PC-9 (cell line): ENCODE measurements at regions not wholly inside any gene's neighbourhood (a gene's known extent, or its start where the extent isn't known, plus 50 kb on each side); places are given as distances from the start of the nearest gene placed in this dataset.

ENCODE experiments used
- BruUV-seq: library from RNA; stranded (reverse); fragments of 400-500 nt; replicated peaks from 2 replicates; lab custom pipeline; 2021; lab: Mats Ljungman, UMichigan
- CTCF ChIA-PET: fragments of 300-600 bp; sonication (Branson Sonifier 250); formaldehyde crosslinking; loops from one replicate; lab custom pipeline; 2022; ENCODE audit warnings: antibody characterized with exemption; lab: Charles Lee
- POLR2A ChIA-PET: fragments of 300-600 bp; sonication (Branson Sonifier 250); formaldehyde crosslinking; loops from one replicate; lab custom pipeline; 2022; ENCODE audit warnings: antibody characterized with exemption; ENCODE audit not compliant: unreplicated experiment; lab: Charles Lee
- DNase-seq, 2 experiments: peaks; one replicate each; pipeline versions ENCODE4 v3.0.0 to v3.0.0-alpha.2; 2015 to 2022; ENCODE audit warnings: mixed read lengths in 1 of 2
- H2AFZ ChIP-seq: fragments of 200-600 bp; sonication (generic); 2 replicates; pipeline ENCODE4 v1.8.1; 2017; ENCODE audit warnings: antibody characterized with exemption
- H3F3A ChIP-seq: fragments of 200-600 bp; sonication (generic); 2 replicates; pipeline ENCODE4 v1.8.1; 2017; ENCODE audit warnings: antibody characterized with exemption, mild to moderate bottlenecking, low read depth; ENCODE audit not compliant: insufficient read depth
- H3K27ac ChIP-seq: fragments of 200-600 bp; sonication (generic); 2 replicates; pipeline ENCODE4 v1.6.1; 2016; ENCODE audit warnings: mixed run types
- H3K27me3 ChIP-seq: fragments of 200-600 bp; sonication (generic); 2 replicates; pipeline ENCODE4 v1.6.1; 2016; ENCODE audit warnings: low read depth, mixed run types; ENCODE audit not compliant: insufficient read depth
- H3K36me3 ChIP-seq: fragments of 200-600 bp; sonication (generic); 2 replicates; pipeline ENCODE4 v1.6.1; 2016; ENCODE audit warnings: low read depth, mixed run types
- H3K4me1 ChIP-seq: fragments of 200-600 bp; sonication (generic); replicated peaks from 2 replicates; pipeline ENCODE4 v1.6.1; 2016; ENCODE audit warnings: mixed run types; ENCODE audit not compliant: insufficient read depth
- H3K4me2 ChIP-seq: fragments of 200-600 bp; sonication (generic); 2 replicates; pipeline ENCODE4 v1.6.1; 2017; ENCODE audit warnings: mixed run types
- H3K4me3 ChIP-seq: fragments of 200-600 bp; sonication (generic); 2 replicates; pipeline ENCODE4 v1.6.1; 2016; ENCODE audit warnings: mixed run types
- H3K79me2 ChIP-seq: fragments of 200-600 bp; sonication (generic); 2 replicates; pipeline ENCODE4 v1.6.1; 2017; ENCODE audit warnings: low read depth, mixed run types
- H3K9me2 ChIP-seq: fragments of 200-600 bp; sonication (generic); 2 replicates; pipeline ENCODE4 v1.8.1; 2017; ENCODE audit warnings: mild to moderate bottlenecking; ENCODE audit not compliant: insufficient read depth
- H3K9me3 ChIP-seq: fragments of 200-600 bp; sonication (generic); 2 replicates; pipeline ENCODE4 v1.8.1; 2016; ENCODE audit warnings: low read depth; ENCODE audit not compliant: insufficient read depth
- H4K20me1 ChIP-seq: fragments of 200-600 bp; sonication (generic); 2 replicates; pipeline ENCODE4 v1.8.1; 2017; ENCODE audit not compliant: insufficient read depth
- EZH2 ChIP-seq: fragments of 200-600 bp; sonication (generic); IDR thresholded peaks from 2 replicates; pipeline ENCODE4 v1.8.0; 2017; ENCODE audit warnings: antibody characterized with exemption, low read depth
- intact Hi-C: fragments of 100-400 bp; cut with micrococcal nuclease; formaldehyde crosslinking; loops from one replicate; pipeline ENCODE4 v1.10.0; 2022; ENCODE audit not compliant: unreplicated experiment
- TF ChIP-seq, protein P1 (sequence below): fragments of 200-600 bp; sonication (generic); conservative IDR thresholded peaks from 2 replicates; pipeline ENCODE4 v1.6.1; 2017; ENCODE audit warnings: mixed run types, antibody characterized with exemption, mild to moderate bottlenecking, moderate library complexity

GRCh38 chr13:105821337-105821736, 714.1 kb downstream of the EFNB2 start:
- H3K9me2 ChIP-seq, result no peaks in the 10 kb centered on the region
- no peaks in the 10 kb centered on the region for H3K27me3 ChIP-seq
- H3F3A ChIP-seq, result no peaks in the 10 kb centered on the region
- H3K4me3 ChIP-seq, result no peak overlapping the region
- H3K79me2 ChIP-seq, result no peaks in the 10 kb centered on the region
- no peak overlapping the region for H2AFZ ChIP-seq
- ChIA-PET CTCF (no interaction called here), POLR2A (interaction anchor here (0.7 kb wide), 1 partner anchor 335 kb away, joined by 5 read pairs; no protein-coding TSS in a partner anchor)
- H3K27ac ChIP-seq, result no peak overlapping the region
- no TSS peak for BruUV-seq
- intact Hi-C loops, result no loop called here
- no peak for DNase-seq
- no peaks in the 10 kb centered on the region for H3K36me3 ChIP-seq
- H4K20me1 ChIP-seq, result no peaks in the 10 kb centered on the region
- peaks cover 23% of the 10 kb centered on the region for H3K4me1 ChIP-seq
- no peak for TF ChIP-seq EZH2
- TF ChIP-seq, protein P1, sequence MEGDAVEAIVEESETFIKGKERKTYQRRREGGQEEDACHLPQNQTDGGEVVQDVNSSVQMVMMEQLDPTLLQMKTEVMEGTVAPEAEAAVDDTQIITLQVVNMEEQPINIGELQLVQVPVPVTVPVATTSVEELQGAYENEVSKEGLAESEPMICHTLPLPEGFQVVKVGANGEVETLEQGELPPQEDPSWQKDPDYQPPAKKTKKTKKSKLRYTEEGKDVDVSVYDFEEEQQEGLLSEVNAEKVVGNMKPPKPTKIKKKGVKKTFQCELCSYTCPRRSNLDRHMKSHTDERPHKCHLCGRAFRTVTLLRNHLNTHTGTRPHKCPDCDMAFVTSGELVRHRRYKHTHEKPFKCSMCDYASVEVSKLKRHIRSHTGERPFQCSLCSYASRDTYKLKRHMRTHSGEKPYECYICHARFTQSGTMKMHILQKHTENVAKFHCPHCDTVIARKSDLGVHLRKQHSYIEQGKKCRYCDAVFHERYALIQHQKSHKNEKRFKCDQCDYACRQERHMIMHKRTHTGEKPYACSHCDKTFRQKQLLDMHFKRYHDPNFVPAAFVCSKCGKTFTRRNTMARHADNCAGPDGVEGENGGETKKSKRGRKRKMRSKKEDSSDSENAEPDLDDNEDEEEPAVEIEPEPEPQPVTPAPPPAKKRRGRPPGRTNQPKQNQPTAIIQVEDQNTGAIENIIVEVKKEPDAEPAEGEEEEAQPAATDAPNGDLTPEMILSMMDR, result no peak
- H3K9me3 ChIP-seq, result peaks cover 5% of the 10 kb centered on the region; the same call in 1 of the 2 replicates
- H3K4me2 ChIP-seq, result no peak overlapping the region

DNA sequence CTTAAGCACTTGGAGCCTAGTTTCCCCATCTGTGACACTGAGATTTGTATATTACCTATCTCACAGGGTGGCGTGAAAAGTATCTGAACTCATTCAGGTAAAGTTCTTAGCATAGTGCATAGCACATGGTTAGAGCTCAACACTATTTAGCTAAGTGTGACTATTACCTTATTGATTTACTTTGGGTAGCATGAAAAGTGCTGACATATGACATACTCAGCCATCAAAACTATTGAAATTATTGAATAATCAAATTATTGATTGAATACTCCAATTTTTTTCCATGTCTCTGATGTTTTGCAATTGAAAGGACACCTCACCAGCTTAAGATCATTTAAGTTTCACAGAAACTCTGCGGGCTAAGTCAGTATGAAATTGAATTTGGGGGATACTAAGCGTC, 715.0 kb downstream of the EFNB2 start:
- CTCF ChIA-PET, result no interaction called here
- Histone ChIP-seq H3K9me2 (no peaks in the 10 kb centered on the region), H3K4me3 (no peak overlapping the region), H3K36me3 (no peaks in the 10 kb centered on the region), H3K4me1 (peaks cover 29% of the 10 kb centered on the region), H3F3A (peaks cover 2% of the 10 kb centered on the region; the same call in 1 of the 2 replicates), H3K4me2 (no peak overlapping the region), H3K27me3 (no peaks in the 10 kb centered on the region), H3K27ac (no peak overlapping the region), H2AFZ (no peak overlapping the region), H3K79me2 (no peaks in the 10 kb centered on the region), H3K9me3 (no peaks in the 10 kb centered on the region), H4K20me1 (no peaks in the 10 kb centered on the region)
- BruUV-seq, result no TSS peak
- TF ChIP-seq, protein P1, result no peak
- TF ChIP-seq EZH2, result no peak
- intact Hi-C loops, result no loop called here
- no peak for DNase-seq
- POLR2A ChIA-PET, result interaction anchor here (0.7 kb wide), 1 partner anchor 336 kb away, joined by 5 read pairs; no protein-coding TSS in a partner anchor

GRCh38 chr13:105817498-105817897, 718.0 kb downstream of the EFNB2 start:
- no peaks in the 10 kb centered on the region for H4K20me1 ChIP-seq
- no peaks in the 10 kb centered on the region for H3K9me3 ChIP-seq
- TF ChIP-seq EZH2, result no peak
- TF ChIP-seq, protein P1, result no peak
- intact Hi-C loops, result loop anchor here (10.0 kb wide), 1 partner anchor 717 kb away; the partner anchor contains the start of gene EFNB2
- H3K4me2 ChIP-seq, result no peak overlapping the region
- H3K27me3 ChIP-seq, result no peaks in the 10 kb centered on the region
- H3K27ac ChIP-seq, result no peak overlapping the region; the same call in 1 of the 2 replicates
- H3K79me2 ChIP-seq, result no peaks in the 10 kb centered on the region
- peaks cover 24% of the 10 kb centered on the region for H3F3A ChIP-seq
- no peak for DNase-seq
- ChIA-PET POLR2A (interaction anchor here (0.5 kb wide), 1 partner anchor 226 kb away, joined by 6 read pairs; no protein-coding TSS in a partner anchor), CTCF (interaction anchor here (0.6 kb wide), 1 partner anchor 404 kb away, joined by 12 read pairs; no protein-coding TSS in a partner anchor)
- no peak overlapping the region for H2AFZ ChIP-seq
- peaks cover 40% of the 10 kb centered on the region for H3K4me1 ChIP-seq
- no peaks in the 10 kb centered on the region for H3K36me3 ChIP-seq
- BruUV-seq, result no TSS peak
- H3K4me3 ChIP-seq, result no peak overlapping the region
- H3K9me2 ChIP-seq, result no peaks in the 10 kb centered on the region
